A549 (cell line): ENCODE measurements at regions not wholly inside any gene's neighbourhood (a gene's known extent, or its start where the extent isn't known, plus 50 kb on each side); places are given as distances from the start of the nearest gene placed in this dataset.

Source experiments
- ATAC-seq, 2 experiments: fragments of 200-7000 bp in 1 of 2; fragments of >200 bp in 1 of 2; cut with Nextera tagmentation in 1 of 2; cut with Tn5 transposase in 1 of 2; 3 replicates each; pipeline versions ENCODE4 v1.8.0 to v1.9.1; 2018 to 2020; ENCODE audit warnings: mild to moderate bottlenecking in 1 of 2, moderate library complexity in 1 of 2
- CTCF ChIA-PET: fragments of 300-600 bp; sonication (Branson Sonifier 250); formaldehyde crosslinking; extraction: SDS; loops from one replicate; lab custom pipeline; 2021; ENCODE audit warnings: antibody characterized with exemption, inconsistent platforms; lab: Yijun Ruan, JAX
- POLR2A ChIA-PET: fragments of 350-600 bp; formaldehyde crosslinking; extraction: SDS; loops from one replicate; lab custom pipeline; 2021; ENCODE audit warnings: antibody characterized with exemption, inconsistent platforms; lab: Yijun Ruan, JAX
- DNase-seq, 2 experiments: peaks; one replicate each; pipeline versions ENCODE4 v3.0.0 to v3.0.0-alpha.2; 2011 to 2016; ENCODE audit warnings: low read depth in 1 of 2, low spot score in 1 of 2
- FAIRE-seq: peaks from 2 replicates; lab custom pipeline; 2011; peaks lifted over from hg19 to GRCh38; lab: Jason Lieb, UNC
- H3K27ac ChIP-seq, 2 experiments: fragments of >200 bp; sonication (Bioruptor Twin); formaldehyde crosslinking; 3 replicates each; pipeline ENCODE4 v1.5.1; 2016 to 2017
- H3K4me1 ChIP-seq: fragments of >200 bp; sonication (Bioruptor Twin); formaldehyde crosslinking; 3 replicates; pipeline ENCODE4 v1.6.1; 2016
- H3K4me2 ChIP-seq: fragments of >200 bp; sonication (Bioruptor Twin); formaldehyde crosslinking; 3 replicates; pipeline ENCODE4 v1.6.1; 2016
- H3K4me3 ChIP-seq: fragments of >200 bp; sonication (Bioruptor Twin); formaldehyde crosslinking; 3 replicates; pipeline ENCODE4 v1.5.1; 2016
- H3K9me3 ChIP-seq: fragments of >200 bp; sonication (Bioruptor Twin); formaldehyde crosslinking; 3 replicates; pipeline ENCODE4 v1.6.1; 2016
- CBX2 ChIP-seq: fragments of 200-600 bp; sonication (generic); IDR thresholded peaks from 2 replicates; pipeline ENCODE4 v1.6.1; 2016; ENCODE audit warnings: low read depth, mild to moderate bottlenecking, borderline replicate concordance
- CHD2 ChIP-seq: fragments of 150-350 bp; IDR thresholded peaks from 2 replicates; pipeline ENCODE4 v1.6.1; 2014; ENCODE audit warnings: low read length; ENCODE audit not compliant: partially characterized antibody
- CHD4 ChIP-seq: fragments of 200-600 bp; sonication (generic); IDR thresholded peaks from 2 replicates; pipeline ENCODE4 v1.6.1; 2016; ENCODE audit warnings: antibody characterized with exemption, mild to moderate bottlenecking, borderline replicate concordance
- EHF ChIP-seq: fragments of 250-450 bp; sonication (Bioruptor Pico); IDR thresholded peaks from 2 replicates; pipeline ENCODE4 v1.5.0; 2020; ENCODE audit warnings: mild to moderate bottlenecking
- EHMT2 ChIP-seq: fragments of 200-600 bp; sonication (generic); IDR thresholded peaks from 2 replicates; pipeline ENCODE4 v1.6.1; 2016; ENCODE audit warnings: antibody characterized with exemption, low read depth, mild to moderate bottlenecking, moderate library complexity
- FOSB ChIP-seq: fragments of 250-450 bp; sonication (Bioruptor Pico); IDR thresholded peaks from 2 replicates; pipeline ENCODE4 v1.5.0; 2020; ENCODE audit warnings: mild to moderate bottlenecking, moderate library complexity
- FOXS1 ChIP-seq: fragments of 250-450 bp; sonication (Bioruptor Pico); IDR thresholded peaks from 2 replicates; pipeline ENCODE4 v1.5.0; 2020; ENCODE audit warnings: mild to moderate bottlenecking, moderate library complexity
- HEYL ChIP-seq: fragments of 250-450 bp; sonication (Bioruptor Pico); IDR thresholded peaks from 2 replicates; pipeline ENCODE4 v1.8.0; 2021; ENCODE audit warnings: mild to moderate bottlenecking, moderate library complexity
- HOXA7 ChIP-seq: fragments of 250-450 bp; sonication (Bioruptor Pico); IDR thresholded peaks from 2 replicates; pipeline ENCODE4 v1.5.0; 2020; ENCODE audit warnings: mild to moderate bottlenecking, moderate library complexity
- HOXB13 ChIP-seq: fragments of 250-450 bp; sonication (Bioruptor Pico); IDR thresholded peaks from 2 replicates; pipeline ENCODE4 v1.5.0; 2020; ENCODE audit warnings: low read depth, mild to moderate bottlenecking, moderate library complexity
- HOXB5 ChIP-seq: fragments of 250-450 bp; sonication (Bioruptor Pico); IDR thresholded peaks from 2 replicates; pipeline ENCODE4 v1.5.0; 2020; ENCODE audit warnings: mild to moderate bottlenecking, moderate library complexity
- KDM5A ChIP-seq: fragments of 200-600 bp; sonication (generic); IDR thresholded peaks from 2 replicates; pipeline ENCODE4 v1.6.1; 2016; ENCODE audit warnings: antibody characterized with exemption, mild to moderate bottlenecking
- MAFK ChIP-seq: fragments of 450-650 bp; IDR thresholded peaks from 2 replicates; pipeline ENCODE4 v1.6.1; 2014; ENCODE audit not compliant: partially characterized antibody
- MYC ChIP-seq: IDR thresholded peaks from 2 replicates; pipeline ENCODE4 v1.6.1; 2012; ENCODE audit warnings: mild to moderate bottlenecking, inconsistent platforms, low read length, improper control_type of control experiment, borderline replicate concordance
- NFE2L2 ChIP-seq: fragments of 150-350 bp; conservative IDR thresholded peaks from 2 replicates; pipeline ENCODE4 v1.6.1; 2014; ENCODE audit warnings: low read length
- NPAS2 ChIP-seq: fragments of 250-450 bp; sonication (Bioruptor Pico); IDR thresholded peaks from 2 replicates; pipeline ENCODE4 v1.8.0; 2022; ENCODE audit warnings: mild to moderate bottlenecking, moderate library complexity, borderline replicate concordance
- PHF8 ChIP-seq: fragments of 200-600 bp; sonication (generic); IDR thresholded peaks from 2 replicates; pipeline ENCODE4 v1.6.1; 2016; ENCODE audit warnings: low read depth, mild to moderate bottlenecking, antibody characterized with exemption, moderate library complexity, borderline replicate concordance
- RAD21 ChIP-seq, 2 experiments: fragments of >200 bp in 1 of 2; sonication (Bioruptor Twin) in 1 of 2; formaldehyde crosslinking in 1 of 2; IDR thresholded peaks in 1 of 2; conservative IDR thresholded peaks in 1 of 2; 2 replicates in 1 of 2; 3 replicates in 1 of 2; pipeline ENCODE4 v1.6.1; 2012 to 2018; ENCODE audit warnings: inconsistent platforms in 1 of 2
- RARB ChIP-seq: fragments of 250-450 bp; sonication (Bioruptor Pico); IDR thresholded peaks from 2 replicates; pipeline ENCODE4 v1.8.0; 2021; ENCODE audit warnings: mild to moderate bottlenecking, moderate library complexity
- RFX5 ChIP-seq: fragments of 450-650 bp; IDR thresholded peaks from 2 replicates; pipeline ENCODE4 v1.7.1; 2014; ENCODE audit warnings: antibody characterized with exemption, mild to moderate bottlenecking, moderate library complexity
- RNF2 ChIP-seq: fragments of 200-600 bp; sonication (generic); IDR thresholded peaks from 2 replicates; pipeline ENCODE4 v1.6.1; 2016; ENCODE audit warnings: low read depth, mild to moderate bottlenecking, antibody characterized with exemption, moderate library complexity, borderline replicate concordance
- SREBF2 ChIP-seq: fragments of 450-650 bp; IDR thresholded peaks from 2 replicates; pipeline ENCODE4 v1.6.1; 2014; ENCODE audit warnings: mild to moderate bottlenecking, moderate library complexity
- TP53 ChIP-seq: fragments of 250-450 bp; sonication (Bioruptor Pico); IDR thresholded peaks from 2 replicates; pipeline ENCODE4 v1.5.0; 2021; ENCODE audit warnings: mild to moderate bottlenecking, moderate library complexity
- WGBS: methylation state at CpG from one replicate; pipeline ENCODE4 v1.1.6; 2017; ENCODE audit errors: missing lambda C conversion rate; 5-methylcytosine and 5-hydroxymethylcytosine counted together
- TF ChIP-seq, protein P1 (sequence below): IDR thresholded peaks from 2 replicates; pipeline ENCODE4 v1.6.1; 2012
- TF ChIP-seq, protein P2 (sequence below): fragments of >200 bp; sonication (Bioruptor Twin); formaldehyde crosslinking; IDR thresholded peaks from 2 replicates; pipeline ENCODE4 v1.6.1; 2016
- TF ChIP-seq, protein P3 (sequence below): fragments of 250-450 bp; sonication (Bioruptor Pico); IDR thresholded peaks from 2 replicates; pipeline ENCODE4 v1.5.0; 2020; ENCODE audit warnings: low read depth, mild to moderate bottlenecking, moderate library complexity
- TF ChIP-seq, protein P4 (sequence below): fragments of 150-350 bp; IDR thresholded peaks from 2 replicates; pipeline ENCODE4 v1.6.1; 2014; ENCODE audit warnings: low read depth, mild to moderate bottlenecking, low read length
- TF ChIP-seq, protein P5 (sequence below): fragments of 450-650 bp; IDR thresholded peaks from 2 replicates; pipeline ENCODE4 v1.6.1; 2014; ENCODE audit warnings: antibody characterized with exemption
- TF ChIP-seq, protein P6 (sequence below): fragments of 250-450 bp; sonication (Bioruptor Pico); IDR thresholded peaks from 2 replicates; pipeline ENCODE4 v1.5.0; 2021; ENCODE audit warnings: mild to moderate bottlenecking, moderate library complexity, borderline replicate concordance

DNA sequence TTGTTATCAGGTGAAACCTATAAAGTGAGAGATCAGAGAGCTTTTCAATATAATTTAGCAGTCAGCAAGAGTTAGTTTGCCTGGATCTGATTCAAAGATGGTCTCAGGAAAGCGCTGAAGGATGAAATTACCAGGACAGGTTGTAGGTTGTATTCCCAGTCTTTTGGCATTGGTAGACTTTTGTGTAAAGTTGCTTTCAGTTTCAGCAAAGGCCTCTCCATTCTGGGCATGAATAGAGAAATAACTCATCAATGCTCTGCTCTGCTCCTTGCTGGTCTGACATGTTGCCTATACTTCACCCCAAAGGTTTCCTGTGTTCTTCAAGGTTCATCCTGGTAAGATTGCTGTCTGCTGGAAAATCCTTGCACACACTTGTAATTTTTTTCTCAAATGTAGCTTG, 714.8 kb downstream of the EPM2A start:
- ChIA-PET POLR2A (no interaction called here), CTCF (no interaction called here)
- ATAC-seq (no peak), FAIRE-seq (no peak), DNase-seq (no peak)
- H3K27ac ChIP-seq, result no peak overlapping the region
- 88% methylated on average over 1 of the region's 1 CpG for WGBS
- H3K4me3 ChIP-seq, result no peak overlapping the region
- no peak for TF ChIP-seq HOXB13
- no peak for TF ChIP-seq HOXB5
- TF ChIP-seq RAD21 (conservative IDR thresholded peaks at IDR 0.05 in 1 of 2, IDR thresholded peaks at IDR 0.05 in 1 of 2), result no peak
- TF ChIP-seq, protein P1, sequence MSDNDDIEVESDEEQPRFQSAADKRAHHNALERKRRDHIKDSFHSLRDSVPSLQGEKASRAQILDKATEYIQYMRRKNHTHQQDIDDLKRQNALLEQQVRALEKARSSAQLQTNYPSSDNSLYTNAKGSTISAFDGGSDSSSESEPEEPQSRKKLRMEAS, result no peak
- TF ChIP-seq PHF8, result no peak
- no peak for TF ChIP-seq MYC
- TF ChIP-seq, protein P2, sequence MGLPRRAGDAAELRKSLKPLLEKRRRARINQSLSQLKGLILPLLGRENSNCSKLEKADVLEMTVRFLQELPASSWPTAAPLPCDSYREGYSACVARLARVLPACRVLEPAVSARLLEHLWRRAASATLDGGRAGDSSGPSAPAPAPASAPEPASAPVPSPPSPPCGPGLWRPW, result no peak
- no peak for TF ChIP-seq MAFK
- TF ChIP-seq NPAS2 (CRISPR knock-in tag), result no peak
- no peak for TF ChIP-seq TP53 (CRISPR knock-in tag)
- no peak for TF ChIP-seq RFX5
- TF ChIP-seq KDM5A, result no peak
- TF ChIP-seq CHD4, result no peak
- H3K9me3 ChIP-seq, result no peaks in the 10 kb centered on the region
- H3K4me1 ChIP-seq, result peaks cover 11% of the 10 kb centered on the region
- H3K4me2 ChIP-seq, result no peak overlapping the region

DNA sequence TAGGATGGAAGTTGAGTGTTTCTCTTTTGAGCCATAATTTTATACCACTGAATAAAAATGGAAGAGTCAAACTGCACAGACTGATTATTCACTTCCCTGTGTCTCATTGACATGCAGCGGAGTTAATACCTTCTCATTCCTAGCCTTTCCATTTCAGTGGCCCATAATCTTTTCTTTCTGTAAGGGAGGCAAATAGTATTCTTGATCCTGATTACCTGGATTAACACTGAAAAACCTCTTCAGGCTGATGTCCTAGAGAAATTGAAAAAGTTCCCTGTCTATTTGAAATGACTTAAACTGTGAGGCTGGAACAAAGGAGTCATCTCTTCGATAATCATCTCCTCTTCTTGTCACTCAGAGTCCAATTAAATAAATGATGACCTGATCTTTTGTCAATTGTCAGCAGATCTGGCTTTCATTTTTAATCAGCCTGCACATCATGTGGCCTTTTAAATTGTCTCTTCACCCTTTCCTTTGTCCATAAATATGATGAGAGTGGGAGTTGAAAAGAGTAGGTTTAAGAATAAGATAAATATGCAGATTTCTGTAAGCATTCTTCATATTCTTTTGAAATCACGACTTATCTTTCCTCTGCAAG, 713.0 kb downstream of the EPM2A start:
- no peak for DNase-seq
- WGBS, result 73% methylated on average over 3 of the region's 3 CpGs
- POLR2A ChIA-PET, result no interaction called here
- no peak for FAIRE-seq
- no peak overlapping the region for H3K27ac ChIP-seq
- no peak overlapping the region for H3K4me3 ChIP-seq
- CTCF ChIA-PET, result no interaction called here
- H3K4me2 ChIP-seq, result no peak overlapping the region
- TF ChIP-seq CBX2 (no peak), SREBF2 (no peak), EHMT2 (no peak), HOXA7 (no peak), RARB (CRISPR knock-in tag) (no peak), RNF2 (no peak), CHD4 (no peak), NFE2L2 (no peak)
- TF ChIP-seq, protein P3, sequence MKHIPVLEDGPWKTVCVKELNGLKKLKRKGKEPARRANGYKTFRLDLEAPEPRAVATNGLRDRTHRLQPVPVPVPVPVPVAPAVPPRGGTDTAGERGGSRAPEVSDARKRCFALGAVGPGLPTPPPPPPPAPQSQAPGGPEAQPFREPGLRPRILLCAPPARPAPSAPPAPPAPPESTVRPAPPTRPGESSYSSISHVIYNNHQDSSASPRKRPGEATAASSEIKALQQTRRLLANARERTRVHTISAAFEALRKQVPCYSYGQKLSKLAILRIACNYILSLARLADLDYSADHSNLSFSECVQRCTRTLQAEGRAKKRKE, result no peak
- TF ChIP-seq, protein P4, sequence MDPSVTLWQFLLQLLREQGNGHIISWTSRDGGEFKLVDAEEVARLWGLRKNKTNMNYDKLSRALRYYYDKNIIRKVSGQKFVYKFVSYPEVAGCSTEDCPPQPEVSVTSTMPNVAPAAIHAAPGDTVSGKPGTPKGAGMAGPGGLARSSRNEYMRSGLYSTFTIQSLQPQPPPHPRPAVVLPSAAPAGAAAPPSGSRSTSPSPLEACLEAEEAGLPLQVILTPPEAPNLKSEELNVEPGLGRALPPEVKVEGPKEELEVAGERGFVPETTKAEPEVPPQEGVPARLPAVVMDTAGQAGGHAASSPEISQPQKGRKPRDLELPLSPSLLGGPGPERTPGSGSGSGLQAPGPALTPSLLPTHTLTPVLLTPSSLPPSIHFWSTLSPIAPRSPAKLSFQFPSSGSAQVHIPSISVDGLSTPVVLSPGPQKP, result no peak
- peaks cover 9% of the 10 kb centered on the region for H3K4me1 ChIP-seq
- no peak for ATAC-seq
- H3K9me3 ChIP-seq, result no peaks in the 10 kb centered on the region

DNA sequence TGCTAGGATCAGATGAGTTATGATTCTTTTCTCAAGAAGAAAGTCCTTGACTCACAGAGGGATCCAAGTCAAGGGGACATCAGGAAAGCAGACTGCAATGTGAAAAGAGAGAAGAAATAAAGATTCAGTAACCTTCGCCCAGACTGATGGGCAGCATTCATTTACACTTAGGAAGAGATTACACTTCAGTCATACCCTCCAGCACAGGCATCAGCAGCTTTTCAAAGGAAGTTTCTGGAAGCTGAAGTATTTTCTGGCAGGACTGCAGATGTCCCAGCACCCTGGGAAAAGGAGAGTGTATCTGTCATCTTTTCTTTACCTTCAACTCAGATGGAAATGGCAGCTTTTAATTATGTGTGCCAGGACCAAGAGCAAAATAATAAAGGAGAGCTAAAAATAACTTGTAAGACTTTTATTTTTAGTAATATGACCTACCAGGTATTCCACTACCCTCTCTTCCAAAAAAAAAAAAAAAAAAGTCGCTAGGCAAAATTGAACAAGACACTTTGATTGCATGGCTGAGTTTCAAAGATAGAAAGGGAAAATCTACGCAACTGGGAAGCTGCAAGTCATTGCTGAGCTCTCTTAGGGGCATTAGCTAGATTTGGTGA, 712.1 kb downstream of the EPM2A start:
- CTCF ChIA-PET, result no interaction called here
- no peak overlapping the region for H3K4me3 ChIP-seq
- FAIRE-seq (no peak), DNase-seq (no peak), ATAC-seq (no peak)
- H3K4me2 ChIP-seq, result no peak overlapping the region
- no peaks in the 10 kb centered on the region for H3K9me3 ChIP-seq
- H3K27ac ChIP-seq, result no peak overlapping the region
- POLR2A ChIA-PET, result no interaction called here
- peaks cover 9% of the 10 kb centered on the region for H3K4me1 ChIP-seq
- 74% methylated on average over 3 of the region's 3 CpGs for WGBS
- TF ChIP-seq EHMT2, result no peak
- TF ChIP-seq EHF (CRISPR knock-in tag), result no peak
- TF ChIP-seq, protein P5, sequence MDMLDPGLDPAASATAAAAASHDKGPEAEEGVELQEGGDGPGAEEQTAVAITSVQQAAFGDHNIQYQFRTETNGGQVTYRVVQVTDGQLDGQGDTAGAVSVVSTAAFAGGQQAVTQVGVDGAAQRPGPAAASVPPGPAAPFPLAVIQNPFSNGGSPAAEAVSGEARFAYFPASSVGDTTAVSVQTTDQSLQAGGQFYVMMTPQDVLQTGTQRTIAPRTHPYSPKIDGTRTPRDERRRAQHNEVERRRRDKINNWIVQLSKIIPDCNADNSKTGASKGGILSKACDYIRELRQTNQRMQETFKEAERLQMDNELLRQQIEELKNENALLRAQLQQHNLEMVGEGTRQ, result no peak
- no peak for TF ChIP-seq HEYL (CRISPR knock-in tag)
- no peak for TF ChIP-seq HOXB13
- TF ChIP-seq, protein P6, sequence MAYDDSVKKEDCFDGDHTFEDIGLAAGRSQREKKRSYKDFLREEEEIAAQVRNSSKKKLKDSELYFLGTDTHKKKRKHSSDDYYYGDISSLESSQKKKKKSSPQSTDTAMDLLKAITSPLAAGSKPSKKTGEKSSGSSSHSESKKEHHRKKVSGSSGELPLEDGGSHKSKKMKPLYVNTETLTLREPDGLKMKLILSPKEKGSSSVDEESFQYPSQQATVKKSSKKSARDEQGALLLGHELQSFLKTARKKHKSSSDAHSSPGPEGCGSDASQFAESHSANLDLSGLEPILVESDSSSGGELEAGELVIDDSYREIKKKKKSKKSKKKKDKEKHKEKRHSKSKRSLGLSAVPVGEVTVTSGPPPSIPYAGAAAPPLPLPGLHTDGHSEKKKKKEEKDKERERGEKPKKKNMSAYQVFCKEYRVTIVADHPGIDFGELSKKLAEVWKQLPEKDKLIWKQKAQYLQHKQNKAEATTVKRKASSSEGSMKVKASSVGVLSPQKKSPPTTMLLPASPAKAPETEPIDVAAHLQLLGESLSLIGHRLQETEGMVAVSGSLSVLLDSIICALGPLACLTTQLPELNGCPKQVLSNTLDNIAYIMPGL (CRISPR knock-in tag), result no peak
- TF ChIP-seq, protein P4, result no peak
- TF ChIP-seq CHD2, result no peak
- no peak for TF ChIP-seq FOXS1 (CRISPR knock-in tag)
- TF ChIP-seq FOSB, result no peak
